Tibial artery (tissue), 4 donors: ENCODE measurements at regions not wholly inside any gene's neighbourhood (a gene's known extent, or its start where the extent isn't known, plus 50 kb on each side); places are given as distances from the start of the nearest gene placed in this dataset.

Experiments used
- DNase-seq, 2 donors: peaks; one replicate each; pipeline ENCODE4 v3.0.0-alpha.2; 2019
- H3K27ac ChIP-seq, 2 donors: fragments of 200-600 bp; sonication (generic) in 1 of 2; 1 replicate in 1 of 2; 2 replicates in 1 of 2; pipeline ENCODE4 v1.5.1; 2018 to 2019; ENCODE audit warnings: mild to moderate bottlenecking in 1 of 2
- H3K27me3 ChIP-seq, 2 donors: fragments of 200-600 bp; sonication (generic) in 1 of 2; one replicate each; pipeline versions ENCODE4 v1.5.1 to v1.6.0; 2016 to 2019
- H3K36me3 ChIP-seq, 3 donors: fragments of 200-600 bp; sonication (generic) in 2 of 3; one replicate each; pipeline ENCODE4 v1.5.1; 2016 to 2019; ENCODE audit warnings: mild to moderate bottlenecking in 2 of 3
- H3K4me1 ChIP-seq, 4 donors: fragments of 200-600 bp; sonication (generic) in 2 of 4; 1 replicate in 3 of 4; 2 replicates in 1 of 4; pipeline ENCODE4 v1.5.1; 2016 to 2019
- H3K4me3 ChIP-seq, 2 donors: fragments of 200-600 bp; sonication (generic) in 1 of 2; 1 replicate in 1 of 2; 2 replicates in 1 of 2; pipeline ENCODE4 v1.5.1; 2018 to 2019; ENCODE audit warnings: mild to moderate bottlenecking in 2 of 2
- H3K9me3 ChIP-seq, 3 donors: fragments of 200-600 bp; sonication (generic) in 1 of 3; one replicate each; pipeline ENCODE4 v1.5.1; 2016 to 2019
- intact Hi-C: fragments of 100-400 bp; cut with DNase I; formaldehyde crosslinking; loops from one replicate; pipeline ENCODE4 v1.15.0; 2023; ENCODE audit warnings: low total_unique reads
- TF ChIP-seq, protein P1 (sequence below), 2 experiments: fragments of 200-600 bp in 1 of 2; fragments of 450-650 bp in 1 of 2; IDR thresholded peaks; one replicate each; pipeline ENCODE4 v1.5.1; 2017 to 2019; ENCODE audit warnings: antibody characterized with exemption in 2 of 2, mild to moderate bottlenecking in 1 of 2, moderate library complexity in 1 of 2

- TF ChIP-seq, protein P1, sequence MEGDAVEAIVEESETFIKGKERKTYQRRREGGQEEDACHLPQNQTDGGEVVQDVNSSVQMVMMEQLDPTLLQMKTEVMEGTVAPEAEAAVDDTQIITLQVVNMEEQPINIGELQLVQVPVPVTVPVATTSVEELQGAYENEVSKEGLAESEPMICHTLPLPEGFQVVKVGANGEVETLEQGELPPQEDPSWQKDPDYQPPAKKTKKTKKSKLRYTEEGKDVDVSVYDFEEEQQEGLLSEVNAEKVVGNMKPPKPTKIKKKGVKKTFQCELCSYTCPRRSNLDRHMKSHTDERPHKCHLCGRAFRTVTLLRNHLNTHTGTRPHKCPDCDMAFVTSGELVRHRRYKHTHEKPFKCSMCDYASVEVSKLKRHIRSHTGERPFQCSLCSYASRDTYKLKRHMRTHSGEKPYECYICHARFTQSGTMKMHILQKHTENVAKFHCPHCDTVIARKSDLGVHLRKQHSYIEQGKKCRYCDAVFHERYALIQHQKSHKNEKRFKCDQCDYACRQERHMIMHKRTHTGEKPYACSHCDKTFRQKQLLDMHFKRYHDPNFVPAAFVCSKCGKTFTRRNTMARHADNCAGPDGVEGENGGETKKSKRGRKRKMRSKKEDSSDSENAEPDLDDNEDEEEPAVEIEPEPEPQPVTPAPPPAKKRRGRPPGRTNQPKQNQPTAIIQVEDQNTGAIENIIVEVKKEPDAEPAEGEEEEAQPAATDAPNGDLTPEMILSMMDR (IDR thresholded peaks at IDR 0.05) = no peak
- Histone ChIP-seq H3K4me3 (no peak overlapping the region), H3K27me3 (no peaks in the 10 kb centered on the region), H3K4me1 (no peaks in the 10 kb centered on the region), H3K9me3 (no peaks in the 10 kb centered on the region), H3K36me3 (no peaks in the 10 kb centered on the region), H3K27ac (no peak overlapping the region)
- DNase-seq = no peak
- intact Hi-C loops = no loop called here
These were observed 202.9 kb downstream of the USP25 start for GRCh38 chr21:15932726-15933125.

DNA sequence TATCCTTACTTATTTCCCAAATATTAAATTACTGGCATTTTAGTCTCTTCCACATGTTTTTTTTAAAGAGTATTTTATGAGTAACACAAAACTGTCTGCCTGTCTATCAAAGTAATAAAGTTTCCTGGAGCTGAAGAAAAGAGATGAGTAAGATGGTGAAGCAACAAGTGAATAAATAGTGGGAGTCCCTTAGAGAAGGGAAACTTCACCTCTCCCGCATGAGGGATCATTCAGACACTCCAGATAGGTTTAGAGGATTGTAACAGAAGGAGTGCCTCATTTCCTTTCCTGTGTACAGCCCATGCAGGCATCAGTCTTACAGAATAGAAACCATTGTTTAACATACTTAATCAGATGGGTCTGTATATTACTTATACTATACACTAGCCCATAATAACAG, 205.7 kb downstream of the USP25 start:
- Histone ChIP-seq H3K27ac (no peak overlapping the region), H3K4me3 (no peak overlapping the region), H3K27me3 (no peaks in the 10 kb centered on the region), H3K4me1 (no peaks in the 10 kb centered on the region), H3K36me3 (no peaks in the 10 kb centered on the region), H3K9me3 (no peaks in the 10 kb centered on the region)
- DNase-seq = no peak
- TF ChIP-seq, protein P1 (IDR thresholded peaks at IDR 0.05) = no peak
- intact Hi-C loops = no loop called here

DNA sequence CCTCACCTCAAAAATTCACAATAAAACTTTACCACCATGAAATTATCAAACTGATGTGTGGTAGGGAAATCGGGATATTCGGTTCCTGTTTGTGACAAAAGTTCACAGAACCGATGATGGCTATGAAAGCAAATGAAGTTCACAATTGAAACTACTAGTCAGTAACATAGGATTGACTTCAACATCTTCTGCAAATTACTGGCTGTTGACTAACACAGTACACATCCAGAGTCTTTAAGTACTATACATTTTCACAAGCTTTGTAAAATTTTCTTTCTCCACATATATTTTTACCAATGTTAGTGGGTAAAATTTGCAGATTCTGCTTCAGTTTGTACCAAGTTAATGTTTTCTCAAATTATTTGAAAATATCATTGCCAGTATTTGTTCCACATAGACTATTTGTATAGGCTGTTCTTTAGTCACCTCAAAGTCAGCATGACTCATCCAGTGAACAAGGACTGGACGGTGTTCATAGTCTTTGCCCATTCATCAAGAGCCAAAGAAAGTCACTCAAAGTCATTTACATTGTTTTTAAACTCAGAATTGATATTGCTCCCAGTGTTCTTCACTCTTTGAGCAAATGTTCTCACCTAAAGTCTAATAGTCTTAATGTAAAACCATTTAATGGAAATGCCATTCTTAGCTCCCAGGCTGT, 213.4 kb downstream of the USP25 start:
- no peak overlapping the region for H3K4me3 ChIP-seq
- H3K27ac ChIP-seq = no peak overlapping the region
- H3K9me3 ChIP-seq = no peaks in the 10 kb centered on the region
- TF ChIP-seq, protein P1 (IDR thresholded peaks at IDR 0.05) = no peak
- H3K4me1 ChIP-seq = no peaks in the 10 kb centered on the region
- no peak for DNase-seq
- no peaks in the 10 kb centered on the region for H3K36me3 ChIP-seq
- H3K27me3 ChIP-seq = no peaks in the 10 kb centered on the region
- intact Hi-C loops = no loop called here

DNA sequence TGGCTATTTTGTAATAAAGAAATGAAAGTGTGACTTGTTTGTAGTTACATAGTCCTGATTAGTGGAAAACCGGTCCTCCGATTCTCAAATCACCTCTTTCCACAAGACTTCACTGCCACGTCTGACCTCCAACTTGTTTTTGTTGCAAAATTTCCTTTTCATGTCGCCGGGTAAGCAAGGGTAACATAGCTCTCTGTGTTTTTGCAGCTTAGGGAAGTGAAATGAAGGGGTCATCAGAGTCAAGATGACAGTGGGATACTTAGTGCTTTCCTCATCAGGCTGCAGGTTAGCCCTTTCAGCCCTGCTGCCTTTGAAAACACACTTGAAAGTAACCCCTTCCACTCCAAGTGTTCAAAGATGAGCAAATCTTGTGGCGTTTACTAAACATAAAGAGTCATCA, 217.9 kb downstream of the USP25 start:
- intact Hi-C loops = no loop called here

DNA sequence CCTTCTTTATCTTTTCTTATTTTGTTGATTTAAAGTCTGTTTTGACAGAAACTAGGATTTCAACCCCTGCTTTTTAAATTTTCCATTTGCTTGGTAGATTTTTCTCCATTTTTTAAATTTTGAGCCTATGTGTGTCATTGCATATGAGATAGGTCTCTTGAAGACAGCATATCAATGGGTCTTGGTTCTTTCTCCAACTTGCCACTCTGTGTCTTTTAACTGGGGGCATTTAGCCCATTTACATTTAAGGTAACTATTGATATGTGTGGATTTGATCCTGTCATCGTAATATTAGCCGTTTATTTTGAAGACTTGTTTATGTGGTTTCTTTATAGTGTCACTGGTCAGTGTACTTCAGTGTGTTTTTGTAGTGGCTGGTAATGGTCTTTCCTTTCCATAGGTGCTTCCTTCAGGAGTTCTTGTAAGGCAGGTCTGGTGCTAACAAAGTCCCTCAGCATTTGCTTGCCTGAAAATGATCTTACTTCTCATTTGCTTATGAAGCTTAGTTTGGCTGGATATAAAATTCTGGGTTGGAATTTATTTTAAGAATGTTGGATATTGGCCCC, 223.9 kb downstream of the USP25 start:
- TF ChIP-seq, protein P1 (IDR thresholded peaks at IDR 0.05) = no peak
- DNase-seq = no peak
- Histone ChIP-seq H3K4me3 (no peak overlapping the region), H3K27ac (no peak overlapping the region), H3K27me3 (no peaks in the 10 kb centered on the region), H3K9me3 (peaks cover 0 to 33% (median 15%) of the 10 kb centered on the region in 3 donors), H3K36me3 (peaks cover 0 to 4% (median 0%) of the 10 kb centered on the region in 3 donors), H3K4me1 (no peaks in the 10 kb centered on the region)
- intact Hi-C loops = no loop called here

More for the DNA sequence above, 217.9 kb downstream of the USP25 start:
- TF ChIP-seq, protein P1 (IDR thresholded peaks at IDR 0.05) = no peak
- no peaks in the 10 kb centered on the region for H3K36me3 ChIP-seq
- H3K27ac ChIP-seq = no peak overlapping the region
- no peak overlapping the region for H3K4me3 ChIP-seq
- no peaks in the 10 kb centered on the region for H3K27me3 ChIP-seq
- no peaks in the 10 kb centered on the region for H3K4me1 ChIP-seq
- no peak for DNase-seq
- peaks cover 0 to 10% (median 0%) of the 10 kb centered on the region in 3 donors for H3K9me3 ChIP-seq
